T-helper 1 cell treated with Interleukin-12 subunit alpha and Interleukin-12 subunit beta and Interleukin-4 antibody, amounts not matched to agents 30 ng/mL and 1 ng/mL, for 36 hours (primary cell): ENCODE measurements at regions not wholly inside any gene's neighbourhood (a gene's known extent, or its start where the extent isn't known, plus 50 kb on each side); places are given as distances from the start of the nearest gene placed in this dataset.

ENCODE experiments used
- intact Hi-C: fragments of 100-400 bp; cut with micrococcal nuclease; formaldehyde crosslinking; loops from one replicate; pipeline ENCODE4 v1.15.1; 2024

DNA sequence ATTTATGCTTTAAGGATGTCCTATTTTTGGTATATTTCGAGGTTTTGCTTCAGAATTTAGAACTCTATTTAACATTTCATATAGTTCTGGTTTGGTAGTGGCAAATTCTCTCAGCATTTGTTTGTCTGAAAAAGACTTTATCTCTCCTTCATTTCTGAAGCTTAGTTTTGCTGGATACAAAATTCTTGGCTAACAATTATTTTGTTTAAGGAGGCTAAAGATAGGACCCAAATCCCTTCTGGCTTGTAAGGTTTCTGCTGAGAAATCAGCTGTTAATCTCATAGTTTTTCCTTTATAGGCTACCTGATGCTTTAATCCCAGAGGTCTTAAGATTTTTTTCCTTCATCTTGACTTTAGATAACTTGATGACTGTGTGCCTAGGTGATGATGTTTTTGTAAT is 162.7 kb upstream of the B3GAT2 start:
- intact Hi-C loops, result no loop called here

DNA sequence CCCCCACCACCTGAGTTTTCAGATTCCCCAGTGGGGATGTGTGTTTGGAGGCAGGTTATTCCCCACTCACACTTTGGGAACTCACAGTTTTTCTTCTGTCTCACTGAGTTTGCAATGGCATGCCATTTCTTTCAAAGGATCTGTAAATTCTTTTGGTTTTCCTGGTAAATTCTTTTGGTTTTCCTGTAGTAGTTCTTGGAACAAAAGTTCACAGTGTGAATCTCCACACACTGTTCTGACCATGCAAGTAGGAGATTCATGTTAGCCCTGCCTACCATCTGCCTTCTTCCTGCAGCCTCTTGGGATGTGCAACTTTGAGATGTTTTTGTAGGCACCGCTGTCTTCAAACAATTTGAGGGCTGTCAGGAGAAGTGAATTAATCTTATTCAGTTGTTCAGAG is 165.6 kb upstream of the OGFRL1 start:
- intact Hi-C loops, result no loop called here

DNA sequence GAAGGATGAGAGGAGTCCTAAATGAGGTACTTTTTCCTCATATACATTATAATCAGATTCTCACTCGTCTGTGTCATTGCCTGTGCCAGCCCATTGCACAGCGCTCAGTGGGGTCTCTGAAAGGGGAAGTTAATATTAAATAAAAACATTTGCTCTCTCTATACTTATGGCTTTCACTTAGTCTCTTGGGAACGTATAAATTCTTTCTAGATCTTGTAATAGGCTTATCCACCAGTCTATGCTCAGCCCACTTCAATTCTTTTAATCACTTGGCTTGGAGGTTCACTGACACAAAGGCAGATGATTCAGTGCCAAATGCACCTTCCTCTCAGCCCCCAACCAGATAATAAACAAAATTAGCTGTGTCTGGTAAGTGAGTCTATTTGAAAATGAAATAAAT is 164.3 kb upstream of the OGFRL1 start:
- intact Hi-C loops, result no loop called here

DNA sequence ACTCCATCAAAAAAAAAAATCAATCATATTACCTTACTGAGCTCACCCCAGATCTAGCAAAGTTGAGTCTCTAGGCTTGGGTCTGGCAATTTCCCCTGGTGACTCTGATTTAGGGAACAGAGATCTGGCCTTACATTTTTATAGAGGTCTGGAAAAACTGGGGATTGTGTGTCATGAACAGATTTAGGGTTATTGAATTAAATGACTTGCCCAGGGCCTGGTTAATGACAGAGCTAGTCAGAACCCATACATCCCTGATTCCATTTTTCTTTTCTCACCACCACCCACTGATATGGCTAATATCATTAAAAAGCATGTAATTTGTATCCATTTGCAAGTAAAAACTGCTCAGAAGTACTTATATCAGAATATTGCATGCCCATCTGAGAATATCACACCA is 163.4 kb upstream of the OGFRL1 start:
- intact Hi-C loops, result no loop called here

DNA sequence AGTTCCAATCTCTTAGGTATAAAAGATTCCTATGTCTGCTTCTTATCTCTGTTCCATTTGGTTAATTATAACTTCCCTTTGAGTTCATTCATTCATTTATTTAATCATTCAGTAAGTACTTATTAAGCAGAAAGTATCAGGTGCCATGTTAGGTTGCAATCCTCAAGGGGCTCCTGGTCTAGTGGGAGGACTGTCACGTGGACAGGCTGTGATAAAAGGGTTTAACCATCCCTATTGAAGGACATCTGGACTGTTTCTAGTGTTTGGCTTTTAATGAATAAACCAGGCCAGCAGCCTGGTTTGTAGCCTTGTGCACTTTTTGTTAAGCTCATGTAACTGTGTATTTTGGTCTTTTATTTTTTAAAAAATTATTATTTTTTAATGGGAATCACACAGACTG is 162.1 kb upstream of the OGFRL1 start:
- intact Hi-C loops, result no loop called here

DNA sequence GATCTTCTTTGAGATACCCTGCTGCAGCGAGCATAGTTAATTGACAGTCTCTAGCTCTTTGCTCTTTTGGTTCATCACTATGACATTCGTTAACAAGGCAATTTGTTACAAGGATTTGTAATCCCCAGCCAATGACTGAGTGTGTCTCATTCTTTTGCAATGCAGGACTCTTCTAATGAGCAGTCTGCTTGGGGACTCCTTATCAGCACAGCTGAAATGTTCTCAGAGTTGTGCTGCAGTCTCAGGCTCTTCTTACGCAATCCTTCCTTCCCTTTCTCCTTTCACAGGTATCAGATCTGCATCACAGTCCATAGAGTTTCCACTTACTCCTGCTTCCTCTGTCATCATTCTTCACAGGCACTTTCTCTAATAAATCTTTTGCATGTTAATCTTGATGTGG is 161.2 kb upstream of the OGFRL1 start:
- intact Hi-C loops, result no loop called here

DNA sequence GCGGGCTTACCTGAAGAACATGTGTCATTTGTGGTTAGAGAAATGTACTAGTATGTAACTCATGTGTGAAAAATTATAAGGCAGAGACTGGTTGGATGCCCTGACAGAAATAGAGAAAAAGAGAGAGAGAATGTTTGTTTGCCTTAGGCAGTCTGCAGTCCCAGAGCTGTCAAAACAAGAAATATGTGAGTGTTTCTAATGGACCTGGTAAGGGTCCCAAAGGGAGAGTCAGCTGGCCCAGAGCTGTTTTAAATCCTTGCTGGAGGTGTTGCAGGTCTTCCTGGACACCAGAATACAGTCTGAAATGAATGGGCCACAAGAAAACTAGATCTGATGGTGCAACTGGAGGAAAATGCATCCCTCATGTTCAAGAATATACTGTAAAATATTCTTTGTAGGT is 158.3 kb upstream of the OGFRL1 start:
- intact Hi-C loops, result no loop called here

DNA sequence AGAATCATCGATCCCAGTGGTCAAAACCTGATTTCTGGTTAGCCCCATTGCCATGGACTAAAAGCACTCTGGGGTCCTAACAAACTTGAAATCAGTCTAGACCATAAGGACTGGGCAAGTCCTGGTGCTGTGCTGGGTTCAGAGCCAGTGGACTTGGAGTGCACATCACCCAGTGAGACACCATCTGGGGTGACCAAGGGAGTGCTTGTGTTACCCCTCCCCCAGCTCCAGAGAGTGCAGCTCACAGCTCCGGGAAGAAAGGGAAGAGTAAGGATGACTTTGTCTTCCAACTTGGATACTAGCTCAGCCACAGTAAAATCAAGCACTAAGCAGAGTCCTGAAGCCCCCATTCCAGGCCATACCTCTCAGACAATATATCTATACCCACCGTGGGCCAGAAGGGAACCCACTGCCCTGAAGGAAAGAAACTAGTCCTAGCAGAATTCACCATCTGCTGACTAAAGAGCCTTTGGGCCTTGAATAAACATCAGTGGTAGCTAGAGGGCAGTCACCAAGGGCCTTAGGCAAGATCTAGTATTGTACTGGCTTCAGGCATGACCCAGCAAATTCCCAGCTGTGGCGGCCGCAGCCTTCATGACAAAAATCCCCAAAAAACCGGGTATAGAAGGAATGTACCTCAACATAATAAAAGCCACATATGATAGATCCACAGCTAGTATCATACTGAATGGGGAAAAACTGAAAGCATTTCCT is 153.5 kb upstream of the OGFRL1 start:
- intact Hi-C loops, result no loop called here

DNA sequence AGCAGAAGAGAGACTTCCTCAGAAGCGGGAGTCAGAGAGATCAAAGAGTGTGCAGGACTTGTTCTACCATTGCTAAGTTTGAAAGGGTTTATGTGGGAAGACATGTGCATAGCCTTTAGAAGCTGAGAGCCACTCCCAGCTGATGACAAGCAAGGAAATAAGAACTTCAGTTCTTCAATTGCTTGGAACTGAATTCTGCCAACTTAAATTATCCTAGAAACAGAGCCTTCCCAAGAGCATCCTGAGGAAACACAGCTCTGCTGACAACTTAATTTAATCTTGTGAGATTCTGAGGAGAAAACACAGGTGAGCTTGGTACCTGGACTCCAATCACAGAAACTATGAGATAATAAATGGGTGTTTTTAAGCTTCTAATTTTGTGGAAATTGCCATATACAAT is 150.6 kb upstream of the OGFRL1 start:
- intact Hi-C loops, result no loop called here

DNA sequence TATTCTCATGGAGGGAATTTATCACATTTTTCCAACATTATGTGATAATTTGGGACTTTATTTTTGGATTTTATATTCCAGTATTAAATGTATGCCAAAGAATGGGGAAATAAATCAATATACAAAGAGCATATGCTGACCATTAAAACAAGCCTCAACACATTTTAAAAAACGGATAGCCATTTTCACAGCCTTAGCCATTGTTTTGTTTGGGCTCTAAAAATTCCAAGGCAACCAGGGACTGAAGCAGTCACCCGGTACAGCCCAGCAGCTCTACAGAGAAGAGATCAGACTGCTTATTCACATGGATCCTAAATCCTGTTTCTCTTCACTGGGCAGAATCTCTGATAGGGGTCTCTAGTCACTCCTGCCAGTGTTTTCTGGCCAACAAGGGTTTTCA is 150.2 kb upstream of the OGFRL1 start:
- intact Hi-C loops, result no loop called here

DNA sequence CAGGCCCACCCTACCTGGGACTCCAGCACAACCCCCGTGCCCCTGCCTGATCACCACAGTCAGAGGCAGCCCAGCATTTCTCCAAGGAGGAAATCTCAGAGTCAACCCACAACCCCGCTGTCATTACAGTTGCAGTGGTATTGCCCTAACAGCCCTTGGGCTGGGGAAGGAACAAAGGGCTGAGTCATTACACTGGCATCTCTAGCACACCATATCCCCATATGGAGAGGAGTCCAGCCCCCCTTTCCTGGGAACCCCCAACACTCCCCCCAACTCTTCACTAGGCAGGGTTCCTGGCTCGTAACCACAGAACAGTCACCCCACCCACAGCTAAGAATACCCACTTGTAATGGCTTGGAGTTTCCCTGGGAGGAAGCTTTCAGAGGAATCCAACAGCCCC is 149.4 kb upstream of the OGFRL1 start:
- intact Hi-C loops, result no loop called here

DNA sequence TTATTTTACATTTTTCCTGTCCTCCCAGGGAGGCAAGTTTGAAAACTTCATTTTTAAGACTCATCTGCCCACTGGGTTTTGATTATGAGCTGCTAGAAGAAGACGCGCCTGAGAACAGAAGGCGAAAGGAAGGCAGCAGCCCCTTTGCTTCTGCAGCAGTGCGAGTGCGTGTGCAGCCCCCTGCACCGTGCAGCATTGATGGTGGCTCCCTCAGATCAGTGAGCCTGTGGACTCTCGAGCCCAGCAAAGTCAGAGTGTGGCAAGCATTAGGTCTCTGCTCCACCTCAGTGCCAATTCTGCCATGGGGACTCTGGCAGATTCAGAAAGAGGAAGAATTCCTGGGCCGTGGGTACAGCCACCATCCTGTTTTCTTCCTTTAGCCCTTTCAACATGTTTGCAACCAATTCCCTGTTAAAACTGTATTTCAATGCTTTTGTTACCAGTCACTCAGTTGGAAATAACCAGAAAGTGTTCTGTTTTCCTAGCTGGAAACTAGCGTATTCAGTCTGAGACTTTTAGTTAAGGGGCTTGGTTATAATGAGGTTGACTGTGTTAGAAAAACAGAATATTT is 134.8 kb upstream of the OGFRL1 start:
- intact Hi-C loops, result no loop called here

DNA sequence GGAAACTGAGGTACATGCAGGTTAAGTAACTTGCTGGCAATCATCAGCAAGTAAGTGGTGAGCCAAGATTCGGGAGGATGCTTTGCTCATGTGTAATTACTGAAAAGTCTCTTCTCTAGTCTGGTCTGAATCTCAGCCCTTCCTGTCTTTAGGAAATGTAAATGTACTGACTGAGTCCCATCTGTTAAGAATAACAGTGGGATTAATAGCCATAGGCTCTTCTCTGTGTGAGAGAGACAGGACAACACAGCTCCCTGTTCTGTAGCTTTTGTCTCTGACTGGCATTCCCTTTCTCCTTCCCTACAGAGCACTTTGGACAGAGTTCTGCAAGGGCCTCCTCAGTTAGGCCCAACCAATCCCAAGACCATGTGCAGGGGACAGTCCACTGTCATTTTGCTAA is 131.3 kb upstream of the OGFRL1 start:
- intact Hi-C loops, result no loop called here

DNA sequence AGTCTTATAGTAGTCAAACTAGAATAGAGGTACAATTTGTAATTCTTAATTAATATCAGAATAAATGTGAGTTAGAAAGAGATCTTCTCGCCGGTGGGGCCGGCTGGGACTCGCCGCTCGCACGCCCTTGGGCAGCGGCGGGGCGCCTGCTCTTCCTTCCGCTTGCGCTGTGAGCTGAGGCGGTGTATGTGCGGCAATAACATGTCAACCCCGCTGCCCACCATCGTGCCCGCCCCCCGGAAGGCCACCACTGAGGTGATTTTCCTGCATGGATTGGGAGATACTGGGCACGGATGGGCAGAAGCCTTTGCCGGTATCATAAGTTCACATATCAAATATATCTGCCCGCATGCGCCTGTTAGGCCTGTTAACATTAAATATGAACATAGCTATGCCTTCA is 123.7 kb upstream of the OGFRL1 start:
- intact Hi-C loops, result no loop called here

DNA sequence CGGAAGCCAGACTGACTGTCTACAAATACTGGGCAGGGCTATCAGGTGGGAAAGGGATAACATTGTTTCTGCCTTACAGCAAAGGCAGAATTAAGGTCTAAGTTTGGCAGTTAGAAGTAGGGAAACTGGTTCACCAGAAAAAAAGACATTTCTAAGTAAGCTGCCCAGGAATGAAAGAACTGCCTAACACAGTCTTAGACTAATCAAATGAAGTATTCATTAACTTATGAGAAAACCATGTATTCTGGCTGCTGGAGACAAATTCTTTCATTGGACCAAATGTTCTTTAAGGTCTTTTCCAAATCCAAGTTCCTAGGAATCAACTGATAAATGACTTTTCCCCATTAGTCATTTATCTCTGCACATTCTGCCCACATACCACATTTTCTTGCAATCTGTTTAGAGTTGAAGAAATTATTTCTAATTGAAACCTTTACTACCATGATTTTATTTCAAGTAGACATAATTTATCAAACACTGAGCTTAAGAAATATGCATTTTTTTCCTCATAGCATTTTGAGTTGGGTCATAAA is 120.3 kb upstream of the OGFRL1 start:
- intact Hi-C loops, result no loop called here

DNA sequence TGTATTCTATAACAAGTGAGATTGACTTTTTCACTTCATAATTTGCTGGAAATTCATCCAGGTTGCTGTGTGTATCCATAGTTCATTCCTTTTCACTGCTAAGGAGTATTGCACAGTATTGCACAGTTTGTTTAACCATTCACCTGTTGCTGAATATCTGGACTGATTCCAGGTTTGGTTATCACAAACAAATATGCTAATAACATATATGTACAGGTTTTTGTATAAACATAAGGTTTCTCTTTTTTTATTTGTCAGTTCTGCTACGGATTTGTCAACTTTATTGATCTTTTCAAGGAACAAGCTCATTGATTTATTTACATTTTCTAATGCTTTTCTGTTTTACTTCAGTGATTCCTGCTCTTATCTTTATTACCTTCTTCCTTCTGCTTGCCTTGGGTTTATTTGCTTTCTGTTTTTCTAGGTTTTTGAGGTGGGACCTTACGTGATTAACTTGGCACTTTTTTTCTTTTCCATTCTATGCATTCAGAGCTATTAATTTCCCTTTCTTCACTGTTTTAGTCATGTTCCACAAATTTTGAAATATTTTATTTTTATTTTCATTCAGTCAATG is 117.0 kb upstream of the OGFRL1 start:
- intact Hi-C loops, result no loop called here

DNA sequence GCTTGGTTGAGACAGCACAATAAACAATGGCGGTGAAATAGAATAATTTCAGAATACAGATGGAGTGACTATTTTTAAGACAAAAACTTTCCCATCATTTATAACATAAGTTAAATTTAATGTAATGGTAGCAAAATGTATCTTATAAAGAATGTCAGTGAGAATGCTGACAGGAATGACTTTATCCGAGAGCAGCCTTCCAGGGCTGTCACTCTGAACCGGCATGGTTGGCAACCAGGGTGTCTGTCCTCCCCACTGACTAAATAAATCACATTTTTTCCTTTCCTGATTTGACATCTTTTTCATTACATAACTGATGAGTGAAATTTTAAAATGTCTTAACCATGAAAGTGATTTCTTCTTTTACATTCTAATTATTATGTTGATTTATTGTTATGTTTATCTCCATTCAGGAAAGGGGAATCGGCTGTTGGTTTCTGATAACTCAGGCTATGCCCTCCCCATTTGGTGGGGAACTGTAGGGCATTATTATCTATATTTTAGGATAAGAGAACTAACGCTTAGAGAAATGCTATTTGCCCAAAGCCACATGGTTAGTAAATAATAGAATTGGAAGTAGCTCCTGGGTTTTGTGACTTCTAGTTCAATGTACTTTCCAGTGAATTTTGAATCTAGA is 109.2 kb upstream of the OGFRL1 start:
- intact Hi-C loops, result no loop called here

DNA sequence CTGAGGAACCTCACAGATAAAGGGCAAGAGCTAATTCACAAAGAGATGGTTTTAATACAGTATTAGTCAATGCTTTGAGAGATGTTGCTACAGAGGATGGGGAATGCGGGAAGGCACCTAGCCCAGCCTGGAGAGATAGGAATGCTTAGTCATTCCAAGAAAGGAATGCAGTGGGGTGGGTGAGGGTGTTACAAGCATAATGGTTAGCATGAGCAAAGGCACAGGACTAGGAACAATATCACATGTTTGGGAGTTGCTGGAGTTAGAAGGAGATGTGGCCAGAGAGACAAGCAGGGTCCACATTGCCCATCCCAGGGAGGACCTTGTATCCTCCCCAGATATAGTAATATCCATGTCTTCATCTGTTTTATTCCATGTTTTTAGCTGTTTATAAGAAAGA is 107.0 kb upstream of the OGFRL1 start:
- intact Hi-C loops, result no loop called here

DNA sequence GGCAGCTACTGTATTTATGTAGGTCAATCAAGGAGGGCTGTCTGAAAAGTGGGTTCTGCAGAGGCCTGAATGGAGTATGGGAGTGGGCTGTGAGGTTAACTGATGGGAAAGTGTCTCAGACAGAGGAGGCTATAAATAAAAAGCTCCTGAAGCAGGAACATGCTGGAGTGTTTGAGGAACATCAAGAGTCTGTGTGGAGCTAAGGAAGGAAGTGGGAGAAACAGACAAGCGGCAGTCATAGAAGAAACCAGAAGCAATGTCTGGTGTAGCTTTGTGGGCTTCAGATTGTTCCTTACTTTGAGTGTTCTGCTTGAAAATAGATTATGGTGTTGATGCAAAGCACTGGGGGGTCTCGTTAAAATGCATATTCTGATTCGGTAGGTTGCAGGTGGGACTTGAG is 101.5 kb upstream of the OGFRL1 start:
- intact Hi-C loops, result no loop called here

DNA sequence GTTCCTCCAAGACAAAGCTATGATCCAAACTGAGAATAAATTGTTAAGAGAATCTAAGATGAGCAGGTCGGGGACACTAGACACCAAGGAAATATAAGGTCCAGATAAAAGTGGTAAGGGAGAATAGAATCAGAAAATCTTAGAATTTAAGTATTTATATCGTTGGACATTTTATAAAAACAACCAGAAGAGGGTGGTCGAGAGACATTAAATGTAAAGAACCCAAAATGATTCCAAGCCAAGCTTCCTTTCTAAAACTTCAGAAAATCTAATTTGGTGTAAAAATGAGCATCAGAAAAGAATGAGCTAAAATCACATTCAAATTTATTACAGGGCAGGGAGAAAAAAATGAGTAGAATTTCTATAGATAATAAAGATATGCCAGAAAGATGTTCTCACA is 97.8 kb upstream of the OGFRL1 start:
- intact Hi-C loops, result loop anchor here (1.0 kb wide), 1 partner anchor 158 kb away; no protein-coding TSS in a partner anchor

DNA sequence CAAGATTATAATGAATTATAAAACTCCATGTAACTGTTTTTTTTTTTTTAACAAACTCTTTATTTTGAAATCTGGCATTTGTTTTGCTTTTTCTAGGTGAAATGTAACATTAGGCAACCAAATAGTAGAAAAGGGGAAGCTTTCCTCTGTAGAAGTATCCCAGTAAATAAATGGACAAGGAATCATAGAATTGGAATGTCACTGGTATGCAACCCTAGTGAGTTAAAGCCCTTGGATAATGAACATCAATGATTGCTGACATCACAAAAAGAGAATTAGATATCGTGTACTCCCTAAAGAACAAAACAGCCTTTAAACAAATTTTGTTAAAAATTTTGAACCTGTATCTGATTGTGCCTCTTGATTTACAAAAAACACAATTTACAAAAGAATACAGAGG is 93.9 kb upstream of the OGFRL1 start:
- intact Hi-C loops, result no loop called here

DNA sequence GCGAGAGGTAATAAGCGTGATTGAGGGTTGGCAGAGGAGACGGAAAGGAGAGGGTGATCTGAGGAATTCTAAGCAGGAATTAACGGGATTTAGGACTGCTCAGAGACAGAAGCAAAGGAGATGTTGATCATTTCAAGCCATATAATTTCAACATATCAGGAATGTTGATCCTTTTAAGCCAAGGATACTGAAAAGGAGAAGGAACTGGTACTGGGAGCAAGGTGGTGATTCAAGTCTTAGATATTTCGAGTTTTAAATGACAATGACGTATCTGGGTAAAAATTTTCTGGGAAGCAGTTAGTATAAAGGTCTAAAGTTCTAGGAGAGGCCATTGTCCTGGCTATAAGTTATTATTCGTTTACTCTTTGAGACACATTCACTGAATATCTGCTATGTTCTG is 91.3 kb upstream of the OGFRL1 start:
- intact Hi-C loops, result no loop called here

DNA sequence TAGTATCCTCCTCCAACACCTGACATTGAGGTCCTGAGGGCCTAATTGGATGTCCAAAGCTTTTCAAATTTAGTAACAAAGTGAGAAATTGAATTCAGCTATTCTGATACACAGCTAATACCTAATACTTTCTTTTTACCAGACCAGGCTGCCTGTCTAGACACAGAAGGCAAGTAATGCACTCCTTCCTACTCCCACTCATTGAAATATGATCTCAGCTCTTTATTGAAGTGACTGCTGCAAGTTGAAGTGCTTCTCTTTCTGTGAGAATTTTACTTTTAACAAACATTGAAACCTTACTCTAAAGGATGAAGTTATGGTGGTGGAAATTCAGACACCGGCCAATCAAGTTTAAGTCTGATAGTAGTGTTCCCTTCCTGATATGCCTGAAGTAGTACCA is 90.8 kb upstream of the OGFRL1 start:
- intact Hi-C loops, result no loop called here
